H1 (cell line): ENCODE measurements at regions not wholly inside any gene's neighbourhood (a gene's known extent, or its start where the extent isn't known, plus 50 kb on each side); places are given as distances from the start of the nearest gene placed in this dataset.

Source experiments
- CTCF ChIA-PET: fragments of 300-600 bp; sonication (Branson Sonifier 250); formaldehyde crosslinking; loops from one replicate; lab custom pipeline; 2021; ENCODE audit not compliant: partially characterized antibody; lab: Charles Lee
- POLR2A ChIA-PET: fragments of 300-600 bp; sonication (Branson Sonifier 250); formaldehyde crosslinking; loops from one replicate; lab custom pipeline; 2021; ENCODE audit warnings: inconsistent platforms; ENCODE audit not compliant: partially characterized antibody; lab: Charles Lee
- DNase-seq, 2 experiments: peaks; one replicate each; pipeline versions ENCODE4 v3.0.0 to v3.0.0-alpha.2; 2010 to 2022; ENCODE audit warnings: low spot score in 2 of 2, low read depth in 1 of 2, mixed read lengths in 1 of 2
- FAIRE-seq: peaks from 2 replicates; lab custom pipeline; 2011; peaks lifted over from hg19 to GRCh38; lab: Jason Lieb, UNC
- H2AFZ ChIP-seq: 2 replicates; pipeline ENCODE4 v1.8.1; 2012; ENCODE audit warnings: low read length, inconsistent platforms
- H2AK5ac ChIP-seq: 2 replicates; pipeline ENCODE4 v1.6.1; 2013; ENCODE audit warnings: low read depth, low read length
- H2BK120ac ChIP-seq: replicated peaks from 2 replicates; pipeline ENCODE3; 2013; ENCODE audit warnings: low read depth, low read length, inconsistent platforms
- H2BK12ac ChIP-seq: 2 replicates; pipeline ENCODE4 v1.6.1; 2013; ENCODE audit warnings: low read depth, low read length
- H2BK15ac ChIP-seq: 2 replicates; pipeline ENCODE4 v1.6.1; 2013; ENCODE audit warnings: low read length
- H2BK20ac ChIP-seq: 2 replicates; pipeline ENCODE4 v1.6.1; 2013; ENCODE audit warnings: low read length
- H2BK5ac ChIP-seq: 2 replicates; pipeline ENCODE4 v1.6.1; 2013; ENCODE audit warnings: low read depth, low read length
- H3K14ac ChIP-seq: 2 replicates; pipeline ENCODE4 v1.6.1; 2013; ENCODE audit warnings: inconsistent platforms; ENCODE audit not compliant: insufficient read length
- H3K18ac ChIP-seq: 2 replicates; pipeline ENCODE4 v1.6.1; 2013; ENCODE audit warnings: low read length; ENCODE audit errors: extremely low read depth
- H3K23ac ChIP-seq: 2 replicates; pipeline ENCODE4 v1.6.1; 2013; ENCODE audit warnings: inconsistent platforms; ENCODE audit not compliant: insufficient read length
- H3K23me2 ChIP-seq: 2 replicates; pipeline ENCODE4 v1.6.1; 2013; ENCODE audit warnings: low read depth, low read length
- H3K27ac ChIP-seq: 2 replicates; pipeline ENCODE4 v1.6.1; 2011; ENCODE audit warnings: low read depth, low read length, inconsistent platforms
- H3K27me3 ChIP-seq, 4 experiments: replicated peaks in 1 of 4; 1 replicate in 1 of 4; 2 replicates in 3 of 4; pipeline versions ENCODE4 v1.6.1 to v1.8.1; 2011 to 2013; ENCODE audit warnings: low read length in 3 of 4, mild to moderate bottlenecking in 3 of 4, inconsistent platforms in 2 of 4, mixed read lengths in 2 of 4, moderate library complexity in 1 of 4; ENCODE audit not compliant: control insufficient read depth in 3 of 4, insufficient read depth in 3 of 4; ENCODE audit errors: extremely low read depth in 1 of 4
- H3K36me3 ChIP-seq, 4 experiments: 2 replicates each; pipeline versions ENCODE4 v1.6.1 to v1.8.1; 2011 to 2013; ENCODE audit warnings: mild to moderate bottlenecking in 4 of 4, low read length in 3 of 4, moderate library complexity in 2 of 4, control low read depth in 1 of 4, inconsistent platforms in 1 of 4; ENCODE audit not compliant: insufficient read depth in 4 of 4, control insufficient read depth in 2 of 4
- H3K4ac ChIP-seq: replicated peaks from 2 replicates; pipeline ENCODE3; 2013; ENCODE audit warnings: low read length, low read depth, mixed read lengths, inconsistent platforms; ENCODE audit not compliant: insufficient read length
- H3K4me1 ChIP-seq, 4 experiments: replicated peaks in 1 of 4; 1 replicate in 1 of 4; 2 replicates in 3 of 4; pipeline versions ENCODE4 v1.6.1 to v1.8.1; 2011 to 2013; ENCODE audit warnings: low read length in 3 of 4, inconsistent platforms in 2 of 4, mixed read lengths in 1 of 4; ENCODE audit not compliant: insufficient read depth in 4 of 4, control insufficient read depth in 3 of 4
- H3K4me2 ChIP-seq, 2 experiments: 2 replicates each; pipeline versions ENCODE4 v1.6.1 to v1.8.1; 2011 to 2013; ENCODE audit warnings: low read depth in 2 of 2, low read length in 2 of 2, control low read depth in 1 of 2, inconsistent platforms in 1 of 2, mild to moderate bottlenecking in 1 of 2; ENCODE audit not compliant: insufficient read depth in 1 of 2
- H3K4me3 ChIP-seq, 4 experiments: fragments of 200-600, 300-600 bp in 1 of 4; sonication (generic), shearing (Covaris generic), sonication (Bioruptor Twin) in 1 of 4; 2 replicates each; pipeline versions ENCODE4 v1.5.1 to v1.8.1; 2011 to 2016; ENCODE audit warnings: low read length in 4 of 4, low read depth in 3 of 4, control low read depth in 2 of 4, inconsistent platforms in 2 of 4, mild to moderate bottlenecking in 2 of 4, mixed read lengths in 1 of 4, moderate library complexity in 1 of 4; ENCODE audit not compliant: insufficient read depth in 2 of 4; ENCODE audit errors: extremely low read depth in 1 of 4
- H3K56ac ChIP-seq: replicated peaks from 2 replicates; pipeline ENCODE3; 2013; ENCODE audit warnings: low read depth, mild to moderate bottlenecking, mixed read lengths, low read length, inconsistent platforms; ENCODE audit not compliant: insufficient read length
- H3K79me1 ChIP-seq: 2 replicates; pipeline ENCODE4 v1.6.1; 2013; ENCODE audit warnings: low read depth, low read length, control low read depth
- H3K79me2 ChIP-seq, 2 experiments: 2 replicates each; pipeline versions ENCODE4 v1.6.1 to v1.8.1; 2012 to 2013; ENCODE audit warnings: low read length in 2 of 2, mild to moderate bottlenecking in 2 of 2, inconsistent platforms in 1 of 2; ENCODE audit not compliant: insufficient read depth in 2 of 2, control insufficient read depth in 1 of 2
- H3K9ac ChIP-seq, 4 experiments: replicated peaks in 1 of 4; 1 replicate in 1 of 4; 2 replicates in 3 of 4; pipeline versions ENCODE4 v1.6.1 to v1.8.1; 2011 to 2013; ENCODE audit warnings: low read depth in 3 of 4, low read length in 3 of 4, control low read depth in 2 of 4, mild to moderate bottlenecking in 2 of 4, moderate library complexity in 2 of 4, inconsistent platforms in 1 of 4; ENCODE audit errors: extremely low read depth in 1 of 4
- H3K9me3 ChIP-seq, 2 experiments: 2 replicates each; pipeline versions ENCODE4 v1.6.1 to v1.8.1; 2012 to 2013; ENCODE audit warnings: mild to moderate bottlenecking in 2 of 2, moderate library complexity in 2 of 2, control low read depth in 1 of 2, inconsistent platforms in 1 of 2, low read depth in 1 of 2, low read length in 1 of 2, mixed read lengths in 1 of 2; ENCODE audit not compliant: insufficient read depth in 2 of 2
- H4K20me1 ChIP-seq, 2 experiments: replicated peaks in 1 of 2; 2 replicates each; pipeline versions ENCODE3 to v1.8.1; 2011 to 2013; ENCODE audit warnings: inconsistent platforms in 2 of 2, low read length in 2 of 2, mild to moderate bottlenecking in 1 of 2; ENCODE audit not compliant: insufficient read depth in 2 of 2, control insufficient read depth in 1 of 2
- H4K5ac ChIP-seq: 2 replicates; pipeline ENCODE4 v1.6.1; 2013; ENCODE audit warnings: low read length, low read depth, mixed read lengths, inconsistent platforms; ENCODE audit not compliant: insufficient read length
- H4K8ac ChIP-seq: 2 replicates; pipeline ENCODE4 v1.8.0; 2013; ENCODE audit warnings: mild to moderate bottlenecking, moderate library complexity, low read length, inconsistent platforms; ENCODE audit not compliant: insufficient read depth; ENCODE audit errors: extremely low read depth
- H4K91ac ChIP-seq: replicated peaks from 2 replicates; pipeline ENCODE3; 2013; ENCODE audit warnings: low read length, mixed read lengths, inconsistent platforms; ENCODE audit not compliant: insufficient read length
- BACH1 ChIP-seq: IDR thresholded peaks from 2 replicates; pipeline ENCODE4 v1.6.1; 2012; ENCODE audit warnings: low read length, improper control_type of control experiment
- BRCA1 ChIP-seq: IDR thresholded peaks from 2 replicates; pipeline ENCODE4 v1.6.1; 2012; ENCODE audit warnings: low read depth, low read length, improper control_type of control experiment
- CBX8 ChIP-seq: fragments of 300-800, 300-1000 bp; sonication (generic); IDR thresholded peaks from 2 replicates; pipeline ENCODE4 v1.7.1; 2016; ENCODE audit warnings: low read depth, low read length, borderline replicate concordance
- CREB1 ChIP-seq: IDR thresholded peaks from 2 replicates; pipeline ENCODE4 v1.6.1; 2012; ENCODE audit warnings: inconsistent platforms
- GTF2F1 ChIP-seq: IDR thresholded peaks from 2 replicates; pipeline ENCODE4 v1.6.1; 2012; ENCODE audit warnings: low read depth, low read length, improper control_type of control experiment, borderline replicate concordance
- JUND ChIP-seq: IDR thresholded peaks from 2 replicates; pipeline ENCODE4 v1.6.1; 2011; ENCODE audit warnings: mild to moderate bottlenecking, improper control_type of control experiment, low read length
- MAX ChIP-seq: IDR thresholded peaks from 2 replicates; pipeline ENCODE4 v1.6.1; 2012; ENCODE audit warnings: inconsistent platforms
- NRF1 ChIP-seq: IDR thresholded peaks from 2 replicates; pipeline ENCODE4 v1.6.1; 2011; ENCODE audit warnings: mild to moderate bottlenecking, low read depth, low read length, improper control_type of control experiment
- RBBP5 ChIP-seq: IDR thresholded peaks from 2 replicates; pipeline ENCODE4 v1.7.1; 2012; ENCODE audit warnings: low read depth, mild to moderate bottlenecking, inconsistent platforms, low read length, moderate library complexity, borderline replicate concordance
- RNF2 ChIP-seq: fragments of 200-900, 300-1000 bp; sonication (generic); IDR thresholded peaks from 2 replicates; pipeline ENCODE4 v1.7.1; 2016; ENCODE audit warnings: borderline replicate concordance, low read depth, mild to moderate bottlenecking, antibody characterized with exemption, low read length; ENCODE audit not compliant: poor library complexity, severe bottlenecking; ENCODE audit errors: missing control alignments
- SRF ChIP-seq: IDR thresholded peaks from 2 replicates; pipeline ENCODE4 v1.6.1; 2011; ENCODE audit warnings: mild to moderate bottlenecking, low read depth, low read length, moderate library complexity
- TAF1 ChIP-seq: IDR thresholded peaks from 2 replicates; pipeline ENCODE4 v1.6.1; 2011; ENCODE audit warnings: mild to moderate bottlenecking, low read depth, low read length
- USF2 ChIP-seq: IDR thresholded peaks from 2 replicates; pipeline ENCODE4 v1.6.1; 2011; ENCODE audit warnings: low read length, improper control_type of control experiment
- YY1 ChIP-seq: IDR thresholded peaks from 2 replicates; pipeline ENCODE4 v1.6.1; 2011; ENCODE audit warnings: low read depth, mild to moderate bottlenecking, low read length
- ZNF274 ChIP-seq: IDR thresholded peaks from 2 replicates; pipeline ENCODE4 v1.7.0; 2012; ENCODE audit warnings: low read length, borderline replicate concordance; ENCODE audit errors: extremely low read depth
- WGBS, 2 experiments: shearing (Covaris generic) in 1 of 2; methylation state at CpG; one replicate each; pipeline versions ENCODE4 v1.1.6 to v1.1.7; 2013 to 2015; ENCODE audit warnings: low lambda C conversion rate in 2 of 2, mixed read lengths in 2 of 2, inconsistent platforms in 1 of 2, low coverage in 1 of 2, missing lambda C conversion rate in 1 of 2; ENCODE audit not compliant: insufficient replicate concordance in 2 of 2, insufficient coverage in 1 of 2, insufficient read length in 1 of 2; ENCODE audit errors: extremely low coverage in 1 of 2, missing lambda C conversion rate in 1 of 2; 5-methylcytosine and 5-hydroxymethylcytosine counted together

DNA sequence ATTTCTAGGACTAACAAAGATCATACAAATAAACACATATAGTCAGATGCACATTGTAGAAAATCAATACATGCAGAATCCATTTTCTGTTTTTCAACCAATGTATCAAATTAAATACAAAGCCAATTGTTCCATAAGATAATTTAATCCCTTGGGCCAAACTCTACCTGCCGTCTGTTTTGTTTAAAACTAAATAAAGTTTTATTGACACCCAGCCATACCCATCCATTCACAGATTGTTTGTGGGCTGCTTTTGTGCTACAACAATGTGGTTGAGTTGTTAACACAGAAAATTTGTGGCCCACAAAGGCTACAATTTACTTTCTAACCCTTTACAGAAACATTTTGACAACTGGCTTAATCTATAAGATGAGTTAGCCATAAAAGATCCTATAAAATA, 484.0 kb upstream of the ID2 start:
- H2BK20ac ChIP-seq = no peak overlapping the region
- H2BK15ac ChIP-seq = no peak overlapping the region
- FAIRE-seq (no peak), DNase-seq (no peak)
- H3K4ac ChIP-seq = no peak overlapping the region
- no peaks in the 10 kb centered on the region for H3K9me3 ChIP-seq
- no peaks in the 10 kb centered on the region for H3K79me1 ChIP-seq
- H3K56ac ChIP-seq = no peak overlapping the region
- peaks cover 2% of the 10 kb centered on the region; the same call in 1 of the 2 replicates for H3K23me2 ChIP-seq
- H3K9ac ChIP-seq = no peak overlapping the region
- no peak overlapping the region for H3K14ac ChIP-seq
- H3K27ac ChIP-seq = no peak overlapping the region
- H4K91ac ChIP-seq = no peak overlapping the region
- ChIA-PET CTCF (no interaction called here), POLR2A (no interaction called here)
- H4K20me1 ChIP-seq = no peaks in the 10 kb centered on the region
- no peak overlapping the region for H2AK5ac ChIP-seq
- H3K4me1 ChIP-seq = peaks cover 4 to 12% (median 6%) of the 10 kb centered on the region in 4 experiments
- no peak overlapping the region for H3K18ac ChIP-seq
- no peak overlapping the region for H3K4me2 ChIP-seq
- no peak overlapping the region for H2BK5ac ChIP-seq
- H4K8ac ChIP-seq = no peak overlapping the region
- no peaks in the 10 kb centered on the region for H3K27me3 ChIP-seq
- H3K79me2 ChIP-seq = no peaks in the 10 kb centered on the region
- H3K23ac ChIP-seq = no peak overlapping the region
- no peak overlapping the region for H4K5ac ChIP-seq
- no peak overlapping the region for H3K4me3 ChIP-seq
- no peak overlapping the region for H2BK120ac ChIP-seq
- H3K36me3 ChIP-seq = no peaks in the 10 kb centered on the region
- WGBS, 2 experiments = 85% methylated on average over 1 of the region's 1 CpG; no CpG with 5 or more reads in 1 of the 2 experiments
- H2AFZ ChIP-seq = no peak overlapping the region
- H2BK12ac ChIP-seq = no peak overlapping the region
- TF ChIP-seq CREB1 (no peak), RNF2 (no peak), ZNF274 (no peak), SRF (no peak), CBX8 (no peak), GTF2F1 (no peak), NRF1 (no peak), MAX (no peak), JUND (no peak), YY1 (no peak), RBBP5 (no peak), TAF1 (no peak), BACH1 (no peak), BRCA1 (no peak), USF2 (no peak)
